Fibroblast of lung (primary cell): ENCODE measurements at regions not wholly inside any gene's neighbourhood (a gene's known extent, or its start where the extent isn't known, plus 50 kb on each side); places are given as distances from the start of the nearest gene placed in this dataset.

Source experiments
- DNase-seq, 2 donors: peaks; one replicate each; pipeline versions ENCODE4 v3.0.0 to v3.0.0-alpha.2; 2010; ENCODE audit warnings: low read depth in 2 of 2
- H2AFZ ChIP-seq: 2 replicates; pipeline ENCODE4 v1.5.1; 2012; ENCODE audit warnings: low read length, control low read depth, inconsistent platforms
- H3K27ac ChIP-seq: 2 replicates; pipeline ENCODE4 v1.5.1; 2011; ENCODE audit warnings: low read length, control low read depth; ENCODE audit not compliant: insufficient read depth
- H3K27me3 ChIP-seq: 2 replicates; pipeline ENCODE4 v1.5.1; 2011; ENCODE audit warnings: mild to moderate bottlenecking, low read length; ENCODE audit not compliant: control insufficient read depth, insufficient read depth
- H3K36me3 ChIP-seq: 2 replicates; pipeline ENCODE4 v1.5.1; 2011; ENCODE audit warnings: low read length; ENCODE audit not compliant: control insufficient read depth, insufficient read depth
- H3K4me1 ChIP-seq: 2 replicates; pipeline ENCODE4 v1.5.1; 2011; ENCODE audit warnings: low read length; ENCODE audit not compliant: control insufficient read depth, insufficient read depth; ENCODE audit errors: extremely low read depth
- H3K4me2 ChIP-seq: 2 replicates; pipeline ENCODE4 v1.5.1; 2011; ENCODE audit warnings: low read length, control low read depth; ENCODE audit not compliant: insufficient read depth; ENCODE audit errors: extremely low read depth
- H3K4me3 ChIP-seq, 4 experiments: fragments of 200-600 bp in 1 of 4; sonication (generic) in 1 of 4; replicated peaks in 1 of 4; 2 replicates each; pipeline ENCODE4 v1.5.1; 2011 to 2016; ENCODE audit warnings: low read length in 4 of 4, low read depth in 3 of 4, mild to moderate bottlenecking in 3 of 4, control low read depth in 2 of 4, inconsistent platforms in 1 of 4, mixed read lengths in 1 of 4; ENCODE audit not compliant: insufficient read depth in 1 of 4; ENCODE audit errors: control extremely low read depth in 1 of 4
- H3K79me2 ChIP-seq: 2 replicates; pipeline ENCODE4 v1.5.1; 2012; ENCODE audit warnings: mild to moderate bottlenecking, low read length, inconsistent platforms; ENCODE audit not compliant: control insufficient read depth, insufficient read depth
- H3K9ac ChIP-seq: 2 replicates; pipeline ENCODE4 v1.5.1; 2011; ENCODE audit warnings: mild to moderate bottlenecking, low read length, control low read depth; ENCODE audit not compliant: insufficient read depth
- H3K9me3 ChIP-seq: 2 replicates; pipeline ENCODE4 v1.5.1; 2012; ENCODE audit warnings: low read depth, low read length; ENCODE audit not compliant: control insufficient read depth, insufficient read depth
- H4K20me1 ChIP-seq: 2 replicates; pipeline ENCODE4 v1.5.1; 2011; ENCODE audit warnings: low read length; ENCODE audit not compliant: control insufficient read depth, insufficient read depth; ENCODE audit errors: extremely low read depth
- CTCF ChIP-seq, 2 donors: IDR thresholded peaks in 1 of 2; conservative IDR thresholded peaks in 1 of 2; 1 replicate in 1 of 2; 2 replicates in 1 of 2; pipeline ENCODE4 v1.5.1; 2011 to 2012; ENCODE audit warnings: low read length in 2 of 2, control low read depth in 1 of 2, inconsistent platforms in 1 of 2, low read depth in 1 of 2, mild to moderate bottlenecking in 1 of 2
- EZH2 ChIP-seq: IDR thresholded peaks from 2 replicates; pipeline ENCODE4 v1.5.1; 2012; ENCODE audit warnings: low read length, control low read depth, mild to moderate bottlenecking; ENCODE audit errors: missing control alignments

- Histone ChIP-seq H3K36me3 (no peaks in the 10 kb centered on the region), H2AFZ (no peak overlapping the region), H3K79me2 (no peaks in the 10 kb centered on the region), H3K4me3 (no peak overlapping the region), H3K27ac (no peak overlapping the region), H3K9ac (no peak overlapping the region), H3K9me3 (no peaks in the 10 kb centered on the region), H4K20me1 (no peaks in the 10 kb centered on the region), H3K4me2 (no peak overlapping the region), H3K4me1 (peaks cover 3% of the 10 kb centered on the region), H3K27me3 (peaks cover 2% of the 10 kb centered on the region)
- DNase-seq = no peak
- TF ChIP-seq CTCF (conservative IDR thresholded peaks at IDR 0.05 in 1 of 2, IDR thresholded peaks at IDR 0.05 in 1 of 2; ENCODE audit: low read depth in 1 of 2, low read length in 2 of 2) = no peak
- no peak for TF ChIP-seq EZH2
Measured at GRCh38 chr2:217090884-217091283, 231.0 kb upstream of the TNP1 start.

GRCh38 chr2:217090024-217090473, 230.2 kb upstream of the TNP1 start:
- peak; percentile 23 to 29 for DNase-seq
- H3K36me3 ChIP-seq = no peaks in the 10 kb centered on the region
- no peaks in the 10 kb centered on the region for H3K79me2 ChIP-seq
- peak overlapping the region in 2 of 4 experiments; percentile 14 to 17 for H3K4me3 ChIP-seq
- no peak overlapping the region for H3K27ac ChIP-seq
- no peak overlapping the region for H3K9ac ChIP-seq
- TF ChIP-seq EZH2 (no peak), CTCF (conservative IDR thresholded peaks at IDR 0.05 in 1 of 2, IDR thresholded peaks at IDR 0.05 in 1 of 2; ENCODE audit: low read depth in 1 of 2, low read length in 2 of 2) (no peak)
- no peaks in the 10 kb centered on the region for H3K9me3 ChIP-seq
- H3K27me3 ChIP-seq = no peaks in the 10 kb centered on the region
- H3K4me2 ChIP-seq = peak overlapping the region; percentile 34
- peak overlapping the region; percentile 27 for H2AFZ ChIP-seq
- H3K4me1 ChIP-seq = peaks cover 4% of the 10 kb centered on the region
- H4K20me1 ChIP-seq = no peaks in the 10 kb centered on the region

GRCh38 chr2:217086718-217087117, 226.9 kb upstream of the TNP1 start:
- Histone ChIP-seq H3K27me3 (no peaks in the 10 kb centered on the region), H3K4me3 (no peak overlapping the region), H3K9me3 (no peaks in the 10 kb centered on the region), H2AFZ (no peak overlapping the region), H3K9ac (no peak overlapping the region), H4K20me1 (no peaks in the 10 kb centered on the region), H3K36me3 (no peaks in the 10 kb centered on the region), H3K4me1 (peaks cover 4% of the 10 kb centered on the region), H3K4me2 (no peak overlapping the region), H3K27ac (no peak overlapping the region), H3K79me2 (no peaks in the 10 kb centered on the region)
- TF ChIP-seq EZH2 (no peak), CTCF (conservative IDR thresholded peaks at IDR 0.05 in 1 of 2, IDR thresholded peaks at IDR 0.05 in 1 of 2; ENCODE audit: low read depth in 1 of 2, low read length in 2 of 2) (no peak)
- DNase-seq = no peak
